GM06990 (cell line): ENCODE measurements at regions not wholly inside any gene's neighbourhood (a gene's known extent, or its start where the extent isn't known, plus 50 kb on each side); places are given as distances from the start of the nearest gene placed in this dataset.

ENCODE experiments used
- DNase-seq: peaks from one replicate; pipeline ENCODE4 v3.0.0-alpha.2; 2011; ENCODE audit not compliant: insufficient read length; ENCODE audit errors: extremely low read depth
- H3K27me3 ChIP-seq: replicated peaks from 2 replicates; pipeline ENCODE4 v1.6.0; 2011; ENCODE audit warnings: low read length; ENCODE audit not compliant: control insufficient read depth, insufficient read depth
- H3K36me3 ChIP-seq: 2 replicates; pipeline ENCODE4 v1.5.1; 2011; ENCODE audit warnings: low read length; ENCODE audit not compliant: control insufficient read depth, insufficient read depth
- H3K4me3 ChIP-seq: replicated peaks from 2 replicates; pipeline ENCODE4 v1.5.1; 2011; ENCODE audit warnings: low read depth, mild to moderate bottlenecking, control low read depth, low read length
- TF ChIP-seq, protein P1 (sequence below): IDR thresholded peaks from 2 replicates; pipeline ENCODE4 v1.5.1; 2011; ENCODE audit warnings: low read length, control low read depth, mild to moderate bottlenecking, inconsistent platforms; ENCODE audit not compliant: insufficient read depth, poor library complexity, severe bottlenecking

DNA sequence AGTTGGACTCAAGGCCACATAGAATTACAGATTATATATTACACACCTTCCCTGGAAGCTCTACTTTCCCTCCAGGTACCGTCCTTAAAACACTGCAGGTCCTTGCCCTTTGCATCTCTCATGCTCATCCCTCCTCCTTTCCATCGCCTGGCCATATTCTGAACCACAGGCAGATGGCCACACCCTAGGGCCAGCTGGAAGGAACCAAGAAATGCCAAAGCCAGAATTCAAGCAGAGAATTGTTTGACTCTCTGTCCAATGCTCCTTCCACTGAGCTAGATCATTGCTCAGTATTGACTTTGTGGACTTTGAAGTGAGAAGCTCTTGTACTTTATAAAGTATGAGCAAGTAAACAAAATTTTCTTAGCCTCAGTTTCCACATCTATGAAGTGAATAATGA, 170.3 kb upstream of the SLC24A5 start:
- Histone ChIP-seq H3K4me3 (no peak overlapping the region), H3K36me3 (no peaks in the 10 kb centered on the region), H3K27me3 (no peaks in the 10 kb centered on the region)
- no peak for DNase-seq
- TF ChIP-seq, protein P1, sequence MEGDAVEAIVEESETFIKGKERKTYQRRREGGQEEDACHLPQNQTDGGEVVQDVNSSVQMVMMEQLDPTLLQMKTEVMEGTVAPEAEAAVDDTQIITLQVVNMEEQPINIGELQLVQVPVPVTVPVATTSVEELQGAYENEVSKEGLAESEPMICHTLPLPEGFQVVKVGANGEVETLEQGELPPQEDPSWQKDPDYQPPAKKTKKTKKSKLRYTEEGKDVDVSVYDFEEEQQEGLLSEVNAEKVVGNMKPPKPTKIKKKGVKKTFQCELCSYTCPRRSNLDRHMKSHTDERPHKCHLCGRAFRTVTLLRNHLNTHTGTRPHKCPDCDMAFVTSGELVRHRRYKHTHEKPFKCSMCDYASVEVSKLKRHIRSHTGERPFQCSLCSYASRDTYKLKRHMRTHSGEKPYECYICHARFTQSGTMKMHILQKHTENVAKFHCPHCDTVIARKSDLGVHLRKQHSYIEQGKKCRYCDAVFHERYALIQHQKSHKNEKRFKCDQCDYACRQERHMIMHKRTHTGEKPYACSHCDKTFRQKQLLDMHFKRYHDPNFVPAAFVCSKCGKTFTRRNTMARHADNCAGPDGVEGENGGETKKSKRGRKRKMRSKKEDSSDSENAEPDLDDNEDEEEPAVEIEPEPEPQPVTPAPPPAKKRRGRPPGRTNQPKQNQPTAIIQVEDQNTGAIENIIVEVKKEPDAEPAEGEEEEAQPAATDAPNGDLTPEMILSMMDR: no peak

DNA sequence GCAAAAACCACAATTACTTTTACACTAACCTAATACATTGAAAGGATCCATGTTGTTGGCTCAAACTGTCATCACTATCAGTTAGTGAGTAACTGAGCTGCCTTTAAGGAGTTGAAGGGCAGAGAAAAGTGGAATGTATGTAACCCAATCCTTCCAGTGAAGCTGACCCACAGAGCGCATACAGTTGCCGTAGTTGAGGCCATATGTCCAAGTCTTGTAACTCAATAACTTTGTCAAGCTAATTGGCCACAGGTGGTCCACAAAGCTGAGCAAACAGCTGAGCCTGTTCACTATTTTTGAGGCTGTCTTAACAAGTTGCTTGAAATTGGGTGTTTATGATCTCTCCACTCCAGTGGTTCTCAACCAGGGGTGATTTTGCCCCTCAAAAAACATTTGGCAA, 169.0 kb upstream of the SLC24A5 start:
- H3K36me3 ChIP-seq: no peaks in the 10 kb centered on the region
- no peak for DNase-seq
- no peaks in the 10 kb centered on the region; the same call in 1 of the 2 replicates for H3K27me3 ChIP-seq
- TF ChIP-seq, protein P1: no peak
- no peak overlapping the region for H3K4me3 ChIP-seq

DNA sequence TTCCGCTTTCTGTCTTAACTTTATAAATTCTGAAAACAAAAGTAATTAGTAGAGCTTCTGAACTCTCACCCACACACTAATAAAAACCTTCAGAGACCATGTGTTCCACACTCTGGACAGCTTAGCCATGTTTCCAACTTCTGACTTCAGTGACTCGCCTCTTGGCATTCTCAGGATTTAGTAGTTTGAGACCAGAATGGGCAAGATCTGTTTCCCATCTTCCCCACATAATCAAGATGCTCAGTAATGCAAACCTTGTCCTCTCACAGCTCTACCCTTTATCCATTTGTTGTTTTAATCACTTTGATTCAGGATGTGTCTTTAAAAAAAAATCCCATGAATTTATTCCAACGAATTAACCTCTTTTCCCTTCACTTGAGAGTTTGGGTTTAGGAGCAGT, 166.6 kb upstream of the SLC24A5 start:
- Histone ChIP-seq H3K36me3 (no peaks in the 10 kb centered on the region), H3K27me3 (no peaks in the 10 kb centered on the region; the same call in 1 of the 2 replicates)
- TF ChIP-seq, protein P1: no peak

DNA sequence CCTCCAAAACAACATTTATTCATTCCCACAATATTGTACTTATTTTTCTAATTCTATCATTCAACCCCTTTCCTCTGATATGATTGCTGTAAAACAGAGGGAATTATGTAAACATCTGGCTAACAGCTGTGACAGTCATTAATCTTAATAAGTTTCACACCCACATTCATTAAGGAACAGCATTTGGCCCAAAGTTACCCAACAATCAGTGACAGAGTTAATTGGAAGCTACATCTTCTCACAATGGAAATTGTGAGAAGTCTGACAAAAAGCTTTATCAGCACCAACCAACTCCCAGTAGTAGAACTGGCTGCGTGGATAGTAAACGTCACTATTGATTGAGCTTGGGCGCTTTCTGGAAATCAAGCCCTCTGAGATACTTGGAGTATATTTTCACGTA, 165.8 kb upstream of the SLC24A5 start:
- Histone ChIP-seq H3K36me3 (no peaks in the 10 kb centered on the region), H3K27me3 (no peaks in the 10 kb centered on the region; the same call in 1 of the 2 replicates), H3K4me3 (no peak overlapping the region)
- DNase-seq: no peak
- TF ChIP-seq, protein P1: no peak

More for the DNA sequence above, 166.6 kb upstream of the SLC24A5 start:
- H3K4me3 ChIP-seq: no peak overlapping the region
- no peak for DNase-seq

DNA sequence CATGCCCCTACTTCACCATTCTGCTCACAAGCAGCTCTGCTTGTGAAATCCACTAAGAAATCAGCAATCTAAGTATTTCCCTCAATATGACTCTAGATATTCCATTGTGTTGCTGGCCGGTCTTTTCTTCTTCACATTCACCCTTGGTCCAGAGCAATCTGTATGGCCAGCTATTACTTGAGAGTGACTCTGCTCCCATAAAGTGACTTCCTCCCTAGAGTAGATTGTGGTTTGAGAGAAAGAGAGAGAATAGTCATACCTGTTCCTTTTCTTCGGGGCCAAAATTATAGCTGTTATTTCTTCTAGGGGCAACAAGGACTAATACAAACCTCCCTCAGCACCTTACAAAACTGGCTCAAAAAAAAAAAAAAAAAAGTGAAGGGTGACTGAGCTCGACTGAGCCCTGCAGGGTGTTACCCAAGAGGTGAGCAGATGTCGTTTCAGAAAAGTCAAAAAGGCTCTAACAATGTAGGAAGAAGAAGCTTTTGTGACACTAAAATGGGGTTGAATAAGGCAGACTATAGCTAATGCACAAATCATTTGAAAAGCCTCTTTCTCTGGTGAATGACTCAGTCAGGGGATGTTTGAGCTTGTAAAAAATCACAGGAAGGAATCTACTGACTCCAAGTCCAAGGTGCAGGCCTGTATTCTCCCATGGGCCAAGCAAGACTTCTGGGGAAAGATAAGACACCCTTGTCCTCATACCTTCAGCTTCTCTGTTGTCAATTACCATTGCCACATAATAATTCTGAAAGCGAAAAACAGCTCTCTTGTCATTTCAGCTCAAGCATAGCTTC, 161.0 kb upstream of the SLC24A5 start:
- H3K36me3 ChIP-seq: no peaks in the 10 kb centered on the region
- H3K4me3 ChIP-seq: no peak overlapping the region
- TF ChIP-seq, protein P1: no peak
- no peaks in the 10 kb centered on the region; the same call in 1 of the 2 replicates for H3K27me3 ChIP-seq
- DNase-seq: no peak
